ENCODE measurements at regions not wholly inside any gene's neighbourhood (a gene's known extent, or its start where the extent isn't known, plus 50 kb on each side); places are given as distances from the start of the nearest gene placed in this dataset.

DNA sequence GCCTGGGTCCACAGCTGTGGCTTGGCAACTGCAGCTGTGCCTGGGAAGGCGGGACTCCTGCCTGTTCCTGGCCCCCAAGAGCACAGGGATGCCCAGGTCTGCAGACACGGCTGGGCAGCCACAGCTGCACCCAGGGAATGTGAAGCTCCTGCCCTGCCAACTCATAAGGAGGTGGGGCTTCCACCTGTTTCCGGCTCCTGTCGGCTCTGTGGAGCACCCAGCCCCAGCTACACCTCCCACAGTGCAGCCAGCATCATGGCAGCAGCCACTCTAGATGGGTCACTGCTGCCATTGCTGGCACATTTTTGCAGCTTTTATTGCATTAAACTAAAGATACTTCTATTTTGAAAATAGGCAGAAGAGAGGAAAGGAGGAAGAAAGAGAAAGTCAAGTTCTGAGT is 207.9 kb downstream of the SAMD5 start:
- DNase-seq: no peak

DNA sequence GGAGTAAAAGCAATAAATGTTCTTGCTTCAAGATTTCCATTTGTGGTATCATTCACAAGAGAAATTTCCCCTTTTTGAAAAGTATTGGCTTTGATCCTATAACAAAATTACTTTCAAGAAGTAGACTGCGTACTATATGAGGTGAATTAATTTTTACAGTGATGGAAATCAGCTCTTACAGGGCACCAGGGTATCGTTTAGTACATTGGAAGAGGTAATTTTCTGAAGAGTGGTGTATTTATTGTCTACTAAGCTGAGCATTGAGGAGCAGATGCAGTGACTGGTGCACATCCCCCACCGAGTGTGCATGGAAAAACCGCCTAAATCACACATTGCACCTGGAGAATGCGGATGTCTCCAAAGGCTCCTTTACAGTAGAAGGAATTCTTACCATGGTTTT is 209.5 kb downstream of the SAMD5 start:
- DNase-seq: no peak

DNA sequence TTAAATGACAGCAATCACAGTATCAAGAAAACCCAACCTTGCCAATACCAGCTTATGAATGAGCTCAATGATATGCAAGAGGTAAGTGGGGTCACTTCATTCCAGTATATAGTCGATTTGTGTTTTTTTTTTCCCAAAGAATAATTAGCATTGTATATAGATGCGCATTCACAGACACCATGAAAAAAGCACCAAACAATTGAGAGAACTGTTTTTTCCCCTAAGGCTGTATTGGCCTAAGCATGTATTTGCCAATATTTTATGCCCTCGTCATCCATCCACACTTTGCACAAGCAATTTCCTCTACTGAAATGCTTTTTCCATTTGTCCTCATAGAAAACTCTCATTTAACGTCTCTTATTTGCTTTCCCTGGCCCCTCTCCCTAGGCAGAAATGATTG is 213.7 kb downstream of the SAMD5 start:
- no peak for DNase-seq

DNA sequence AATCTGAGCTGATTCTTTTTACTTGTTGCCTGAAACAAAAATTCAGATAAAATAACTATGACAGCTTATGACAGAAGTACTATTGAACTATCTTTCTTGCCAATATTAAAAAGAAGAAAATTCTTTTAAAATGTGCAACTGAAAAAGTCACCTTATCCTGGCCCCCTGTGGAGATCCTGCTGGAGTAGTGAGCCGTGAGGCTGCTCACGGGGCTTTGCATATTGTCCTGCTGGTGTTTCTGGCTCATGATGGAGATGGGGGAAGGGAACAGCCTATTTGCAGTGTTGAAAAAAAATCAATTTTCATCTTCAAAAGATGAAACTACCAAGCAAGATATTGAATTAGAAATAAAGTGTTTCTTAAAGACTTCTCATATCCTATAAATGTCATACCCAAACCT is 216.0 kb downstream of the SAMD5 start:
- DNase-seq: no peak

DNA sequence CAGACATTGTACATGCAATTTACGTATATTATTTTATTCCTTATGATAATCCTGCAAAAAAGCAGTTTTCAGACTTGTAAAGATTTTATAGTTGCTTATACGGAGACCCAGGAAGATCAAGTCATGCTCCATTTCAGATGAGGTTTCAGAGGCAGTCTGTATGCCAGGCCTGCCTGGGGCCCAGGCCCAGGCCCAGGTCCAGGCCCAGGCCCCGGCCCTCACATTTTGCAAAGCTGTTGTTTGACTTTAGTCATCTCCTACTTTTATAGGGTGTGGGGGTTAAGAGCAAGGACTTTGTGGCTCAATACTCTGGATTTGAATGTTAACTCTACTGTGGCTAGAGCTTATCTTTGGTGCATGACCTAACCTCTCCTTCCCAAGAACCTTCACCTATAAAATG is 217.9 kb downstream of the SAMD5 start:
- DNase-seq: no peak

DNA sequence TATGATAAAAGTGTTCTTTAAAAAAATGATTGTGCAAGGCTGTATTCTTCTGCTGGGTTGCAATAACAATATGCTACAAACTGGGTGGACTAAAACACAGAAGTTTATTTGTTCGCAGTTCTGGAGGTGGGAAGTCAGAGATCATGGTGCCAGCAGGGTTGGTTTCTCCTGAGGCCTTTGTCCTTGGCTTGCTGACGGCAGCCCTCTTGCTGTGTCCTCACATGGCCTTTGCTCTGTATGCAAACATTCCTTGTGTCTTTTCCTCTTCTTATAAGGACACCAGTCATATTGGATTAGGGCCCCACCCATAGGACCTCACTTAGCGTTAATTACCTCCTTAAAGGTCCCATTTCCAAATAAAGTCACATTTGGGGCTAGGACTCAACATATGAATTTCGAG is 220.4 kb downstream of the SAMD5 start:
- DNase-seq: no peak

DNA sequence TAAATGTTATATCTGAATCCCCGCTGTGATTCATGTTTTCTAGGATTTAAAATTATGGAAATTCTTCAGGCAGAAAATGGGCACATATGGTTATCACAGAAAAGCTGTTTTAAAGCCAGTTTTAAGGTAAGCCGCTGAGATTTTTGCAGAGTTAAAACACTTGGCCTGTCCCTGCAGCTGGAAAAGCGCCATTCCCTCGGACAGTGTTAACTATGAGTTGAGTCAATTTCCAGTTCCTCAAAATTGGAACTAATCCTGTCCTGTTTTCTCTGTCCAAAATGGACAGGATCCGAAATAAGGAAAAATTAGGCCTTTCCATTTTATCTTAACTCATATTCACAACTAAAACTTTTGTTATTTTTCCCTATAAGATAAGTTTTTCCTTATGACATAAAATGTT is 225.2 kb downstream of the SAMD5 start:
- DNase-seq: no peak

DNA sequence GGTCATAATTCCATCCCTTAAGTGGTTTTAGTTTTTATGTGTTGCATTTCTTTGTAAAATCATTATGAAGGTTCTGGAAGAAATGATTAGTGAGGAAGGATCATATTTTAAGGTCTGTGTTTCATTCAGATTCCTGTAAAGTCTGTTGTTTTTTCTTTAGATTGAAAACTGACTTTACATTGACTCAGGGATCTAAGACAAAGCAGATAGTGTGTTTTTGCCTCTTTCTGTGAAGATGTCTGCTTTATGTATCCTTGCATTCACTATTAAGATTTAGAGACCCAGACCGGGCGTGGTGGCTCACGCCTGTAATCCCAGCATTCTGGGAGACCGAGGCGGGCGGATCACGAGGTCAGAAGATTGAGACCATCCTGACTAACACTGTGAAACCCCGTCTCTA is 225.7 kb downstream of the SAMD5 start:
- no peak for DNase-seq

DNA sequence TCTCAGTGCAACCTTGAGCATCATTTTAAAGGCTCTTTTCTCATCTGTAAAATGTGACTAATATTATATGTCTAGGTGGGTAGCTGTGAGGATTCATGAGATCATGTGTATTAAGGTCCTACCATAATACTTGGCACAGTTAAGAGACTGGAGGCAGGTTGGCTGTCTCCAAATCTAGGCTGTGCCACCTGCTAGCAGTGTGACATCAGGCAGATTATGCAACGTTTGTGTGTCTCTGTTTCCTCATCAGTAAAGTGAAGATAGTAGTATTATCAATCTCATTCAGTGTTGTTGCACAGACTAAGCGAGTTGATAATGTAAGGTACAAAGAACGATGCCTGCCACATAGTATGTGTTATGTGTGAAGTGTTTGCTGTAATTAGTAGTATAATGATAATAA is 227.4 kb downstream of the SAMD5 start:
- DNase-seq: no peak

DNA sequence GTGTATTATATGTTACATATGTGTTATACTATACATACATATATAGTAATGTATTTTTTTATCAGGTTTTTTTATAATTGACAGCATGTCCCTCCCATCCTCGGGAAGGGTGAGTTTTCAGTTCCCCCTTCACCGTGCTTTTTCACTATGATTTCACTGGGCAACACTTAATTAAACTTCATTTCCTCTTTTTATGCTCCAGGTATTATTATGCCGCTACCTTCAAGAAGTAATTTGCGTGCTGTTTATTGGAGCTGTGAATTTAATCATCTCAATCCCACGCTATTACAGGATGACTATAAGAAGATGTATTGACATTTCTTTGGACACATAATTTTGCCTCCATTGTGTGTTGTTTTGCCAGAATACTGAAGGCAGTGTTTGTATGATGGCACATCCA is 228.6 kb downstream of the SAMD5 start:
- no peak for DNase-seq

DNA sequence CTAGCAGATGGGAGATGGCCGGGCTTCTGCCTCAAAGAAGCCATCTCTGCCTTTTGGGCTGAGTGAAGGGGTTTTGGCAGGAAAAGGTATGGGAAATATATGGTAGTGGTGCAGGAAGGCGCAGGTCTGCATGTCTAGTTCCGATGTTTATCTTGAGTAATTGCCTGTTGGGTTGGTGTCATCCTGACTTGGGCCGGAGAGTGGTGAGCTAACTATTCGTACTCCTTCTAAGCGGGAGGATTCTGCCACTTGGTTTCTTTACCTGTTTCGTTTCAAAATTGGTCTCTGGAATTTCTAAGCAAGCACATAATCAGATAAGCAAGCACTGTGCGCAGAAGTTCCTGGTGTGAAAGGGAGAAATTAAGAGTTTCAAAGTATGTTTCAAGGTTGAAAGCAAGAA is 229.6 kb downstream of the SAMD5 start:
- DNase-seq: no peak

DNA sequence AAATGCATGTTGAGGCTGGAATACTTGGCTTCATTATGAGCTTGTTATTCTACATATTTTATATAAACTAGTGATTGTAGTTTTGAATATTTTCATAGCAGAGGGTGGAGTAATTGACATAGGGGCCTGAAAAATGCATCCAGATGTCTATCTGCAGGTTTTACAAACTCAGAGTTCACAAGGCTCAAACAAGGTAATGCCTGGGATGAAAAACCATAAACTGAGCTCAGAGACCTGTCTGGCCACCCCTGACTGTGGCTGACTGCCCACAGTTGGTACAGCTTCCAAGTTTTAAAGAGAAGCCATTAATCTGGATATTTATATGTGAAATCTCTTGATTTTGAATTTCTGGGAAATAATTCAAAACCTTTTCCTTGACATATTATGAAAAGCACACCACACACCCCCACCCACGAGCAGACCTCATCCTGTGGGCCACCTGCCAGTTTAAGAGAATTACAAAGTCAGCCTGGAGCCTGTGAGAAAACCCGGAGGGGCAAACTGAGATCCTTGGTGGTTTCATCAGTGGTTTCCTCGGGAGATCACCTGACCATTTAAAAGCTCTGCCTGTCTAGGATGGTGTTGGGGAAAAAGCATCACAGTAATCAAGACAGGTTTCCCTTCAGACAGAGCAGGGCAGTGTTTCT is 230.1 kb downstream of the SAMD5 start:
- DNase-seq: no peak

DNA sequence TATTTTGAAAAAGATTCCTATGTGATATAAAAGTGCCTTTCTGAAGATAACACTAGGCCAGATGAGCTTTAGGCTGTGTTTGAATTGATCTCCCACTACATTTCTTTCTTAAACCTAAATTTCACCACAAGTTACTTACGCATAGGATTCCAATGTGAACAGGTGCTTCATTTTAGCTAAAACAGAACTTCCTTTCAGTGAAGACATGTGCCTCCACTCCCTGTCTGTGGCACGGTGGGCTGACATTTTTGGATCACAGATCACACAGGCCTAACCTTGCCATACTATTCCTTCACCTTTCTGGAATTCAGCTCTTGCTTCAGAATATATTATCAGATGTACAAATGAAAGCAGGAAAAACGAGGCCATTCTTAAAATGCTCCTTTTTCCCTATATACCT is 231.8 kb downstream of the SAMD5 start:
- no peak for DNase-seq

DNA sequence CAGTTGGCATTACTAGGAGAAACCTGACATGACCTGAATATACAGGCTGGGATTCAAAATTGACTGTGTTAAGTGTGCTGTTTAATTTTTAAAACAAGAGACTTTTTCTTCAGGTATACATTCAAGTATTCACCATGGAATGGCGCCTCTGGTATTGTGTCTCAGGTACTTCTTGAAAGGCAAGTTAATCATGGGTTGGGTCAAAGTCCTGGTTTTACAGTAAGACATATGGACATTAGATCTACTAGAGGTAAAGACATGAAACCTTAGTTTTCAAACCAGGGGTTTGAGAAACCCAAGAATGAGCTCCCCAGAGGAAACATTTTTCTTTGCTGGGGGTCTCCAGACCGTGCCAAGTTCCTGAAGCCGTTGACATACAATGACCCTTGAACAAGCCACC is 232.4 kb downstream of the SAMD5 start:
- DNase-seq: no peak

DNA sequence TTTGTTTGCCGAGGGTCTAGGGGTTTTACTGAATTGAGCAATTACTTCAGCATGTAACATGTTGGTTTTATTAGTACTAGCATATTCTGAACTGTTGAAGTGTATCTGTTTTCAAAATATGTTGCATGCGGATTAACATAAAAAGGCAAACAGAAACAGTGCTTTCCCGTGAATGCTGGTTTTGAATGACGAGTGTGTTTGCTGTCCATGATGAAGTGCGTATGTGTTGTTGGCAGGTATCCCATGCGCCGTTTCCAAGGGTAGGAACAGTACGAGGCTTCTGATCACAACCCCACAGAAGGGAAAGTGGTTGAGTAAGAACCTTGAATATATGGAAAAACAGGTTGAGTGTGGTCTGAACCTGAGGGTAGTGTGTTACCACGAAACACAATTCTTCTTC is 232.9 kb downstream of the SAMD5 start:
- peak; percentile 13 for DNase-seq

DNA sequence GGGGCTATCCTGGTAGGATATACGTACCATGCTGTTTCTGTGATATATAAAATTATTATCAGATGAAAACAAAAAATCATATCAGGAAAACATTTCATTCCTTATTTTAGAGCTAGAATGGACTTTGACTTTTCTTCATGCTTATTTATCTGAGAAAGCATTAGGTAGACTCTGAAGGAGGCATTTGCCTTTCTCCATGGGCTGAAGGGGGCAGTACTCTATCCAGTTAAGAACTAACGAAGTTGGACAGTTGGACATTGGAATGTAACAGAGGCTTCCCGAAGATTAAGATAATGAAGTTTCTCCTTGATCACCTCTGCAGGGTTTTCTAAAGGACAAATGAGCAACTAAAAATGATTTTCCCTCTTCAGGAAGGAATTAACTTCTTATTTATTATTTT is 233.9 kb downstream of the SAMD5 start:
- DNase-seq: no peak

DNA sequence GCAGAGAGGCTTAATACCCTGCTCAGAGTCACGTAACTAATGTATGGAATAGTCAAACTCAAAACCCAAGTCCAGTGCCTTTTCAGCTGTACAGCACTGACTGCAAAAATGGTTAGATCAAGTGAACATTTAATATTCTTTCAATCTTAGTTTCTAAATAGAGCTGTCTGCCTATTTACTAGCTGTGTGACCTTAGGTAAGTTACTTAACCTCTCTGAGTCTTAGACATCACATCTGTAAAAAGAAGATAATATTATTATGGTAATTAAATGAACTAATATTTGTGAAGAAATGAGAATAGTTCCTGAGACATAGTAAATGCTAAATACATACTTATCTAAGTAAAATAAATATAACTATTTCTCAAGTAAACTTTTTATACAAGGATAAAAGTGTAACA is 235.5 kb downstream of the SAMD5 start:
- DNase-seq: no peak

DNA sequence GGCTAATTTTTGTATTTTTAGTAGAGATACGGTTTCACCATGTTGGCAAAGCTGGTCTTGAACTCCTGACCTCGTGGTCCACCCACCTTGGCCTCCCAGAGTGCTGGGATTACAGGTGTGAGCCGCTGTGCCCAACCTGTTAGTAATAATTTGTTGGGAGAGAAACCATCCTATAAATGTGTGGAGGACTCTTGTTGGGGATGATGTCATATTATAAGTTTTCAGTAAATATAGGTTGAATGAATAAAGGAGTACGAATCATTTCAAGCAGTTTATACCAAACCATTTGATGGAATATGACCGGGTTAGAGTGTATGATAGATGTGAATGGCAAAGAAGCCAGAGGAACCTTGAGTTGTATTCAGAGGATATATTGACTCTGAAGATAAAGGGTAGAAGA is 240.8 kb downstream of the SAMD5 start:
- DNase-seq: no peak

DNA sequence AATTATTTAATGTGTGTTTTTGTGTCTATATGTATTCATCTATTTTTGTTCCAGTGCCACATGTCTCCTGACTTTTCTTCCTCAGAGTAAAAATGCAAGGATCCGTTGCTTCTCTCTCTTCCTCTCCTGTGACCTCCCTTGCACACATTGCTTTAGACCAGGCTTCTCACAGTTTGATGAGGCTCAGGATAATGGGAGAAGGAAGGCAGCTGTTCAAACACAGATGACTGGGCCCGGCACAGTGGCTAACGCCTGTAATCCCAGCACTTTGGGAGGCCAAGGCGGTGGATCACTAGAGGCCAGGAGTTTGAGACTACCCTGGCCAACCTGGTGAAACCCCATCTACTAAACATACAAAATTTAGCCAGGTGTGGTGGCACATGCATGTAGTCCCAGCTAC is 241.9 kb downstream of the SAMD5 start:
- no peak for DNase-seq

DNA sequence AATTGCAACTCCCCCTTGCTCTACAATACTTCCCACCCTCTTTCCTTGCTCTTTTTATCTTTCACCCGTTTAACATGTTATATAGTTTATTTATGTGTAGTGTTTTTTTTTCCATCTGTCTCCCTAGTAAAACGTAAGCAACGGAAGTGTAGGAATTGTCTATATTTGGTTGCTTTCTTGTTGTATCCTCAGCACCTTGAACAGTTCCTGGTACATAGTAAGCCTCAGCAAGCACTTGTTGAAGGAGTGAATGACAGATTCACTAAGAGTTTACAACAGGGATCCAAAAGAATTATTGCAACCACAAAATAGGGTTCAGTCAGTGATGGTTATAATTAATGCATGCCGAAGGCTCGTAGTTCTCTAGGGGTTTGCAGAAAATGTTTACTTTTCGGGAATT is 242.7 kb downstream of the SAMD5 start:
- no peak for DNase-seq

DNA sequence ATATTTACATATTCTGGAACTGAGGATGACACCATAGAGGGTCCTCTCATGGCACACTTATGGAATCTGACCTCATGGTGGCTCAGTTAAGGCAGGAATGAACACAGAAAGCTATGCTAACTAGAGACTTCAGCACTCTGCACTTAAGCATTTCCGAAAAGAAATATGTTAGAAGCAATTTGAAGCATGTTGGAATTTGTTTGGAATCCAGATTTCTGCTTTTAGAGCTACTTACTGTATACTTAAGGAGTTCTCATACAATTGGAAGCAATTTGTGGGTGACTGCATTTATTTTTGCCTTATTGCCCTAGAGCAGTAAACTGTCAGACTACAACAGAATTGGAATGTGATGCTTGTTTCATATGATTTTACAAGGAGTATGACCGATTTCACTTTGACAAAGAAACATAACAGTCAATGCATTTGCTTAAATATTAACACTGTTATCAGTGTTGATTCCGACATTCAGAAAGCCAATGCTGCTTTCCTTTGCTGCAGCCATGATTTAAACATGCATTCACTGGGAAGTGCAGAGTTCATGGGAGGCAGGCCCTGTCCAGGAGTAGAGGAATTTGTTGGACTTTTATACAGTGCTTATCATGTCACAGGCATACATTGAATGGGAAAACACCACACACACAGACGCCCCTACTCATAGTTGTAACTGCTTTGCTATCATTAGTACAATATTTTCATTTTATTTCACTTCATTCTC is 244.4 kb downstream of the SAMD5 start:
- peak; percentile 58 for DNase-seq

DNA sequence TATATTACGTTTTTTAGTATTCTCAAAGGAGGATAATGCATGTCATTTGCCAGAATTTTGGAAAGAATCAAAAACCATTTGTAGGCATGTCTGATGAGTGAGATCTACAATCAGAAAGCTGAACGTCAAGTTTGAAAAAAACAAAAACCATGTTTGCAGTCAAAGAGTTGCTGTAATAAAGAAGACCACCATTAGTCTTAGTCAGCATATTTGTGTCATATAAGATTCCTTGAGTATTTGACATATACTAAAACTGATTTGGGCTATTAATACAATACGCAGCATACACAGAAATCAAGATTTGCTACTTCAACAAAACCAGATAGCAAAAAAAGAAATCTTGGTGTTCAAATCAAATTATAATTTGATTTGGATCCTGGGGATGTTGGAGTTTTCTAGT is 247.5 kb downstream of the SAMD5 start:
- DNase-seq: no peak

DNA sequence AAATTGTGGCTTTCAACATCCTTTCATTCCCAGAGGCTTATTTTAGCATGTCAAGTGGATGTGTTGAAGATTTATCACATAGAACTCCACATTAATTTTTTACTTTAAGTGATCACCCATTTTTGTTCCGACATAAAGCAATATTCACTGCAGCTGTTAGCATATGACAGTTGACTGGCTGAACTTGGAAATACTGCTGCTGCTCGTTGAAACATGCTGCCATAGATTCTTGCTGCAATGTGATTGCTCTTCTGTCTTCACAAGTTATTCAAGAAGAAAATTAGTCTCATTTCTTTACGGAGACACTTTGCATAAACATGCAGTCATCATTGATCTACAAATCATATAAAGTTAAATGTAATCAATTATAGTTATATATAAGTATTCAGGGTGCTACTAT is 248.4 kb downstream of the SAMD5 start:
- no peak for DNase-seq

DNA sequence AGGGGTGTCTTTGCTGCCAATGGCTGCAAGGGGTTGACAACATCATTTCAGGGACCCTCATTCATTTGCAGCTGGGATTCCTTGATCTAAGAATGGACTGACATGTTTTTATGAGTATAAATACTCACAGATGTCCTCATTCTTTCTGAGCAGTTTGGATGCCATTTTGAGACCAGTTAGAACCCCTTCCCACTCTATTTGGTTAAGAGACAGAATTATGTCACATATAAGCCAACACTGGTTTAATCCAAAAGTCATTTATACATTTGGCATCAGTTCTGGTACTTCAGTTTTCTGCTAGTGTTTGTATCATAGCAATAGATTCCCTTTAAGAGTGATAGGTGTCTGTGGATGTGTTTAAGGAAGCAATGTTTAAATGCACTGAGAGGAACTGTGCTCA is 248.8 kb downstream of the SAMD5 start:
- DNase-seq: no peak

DNA sequence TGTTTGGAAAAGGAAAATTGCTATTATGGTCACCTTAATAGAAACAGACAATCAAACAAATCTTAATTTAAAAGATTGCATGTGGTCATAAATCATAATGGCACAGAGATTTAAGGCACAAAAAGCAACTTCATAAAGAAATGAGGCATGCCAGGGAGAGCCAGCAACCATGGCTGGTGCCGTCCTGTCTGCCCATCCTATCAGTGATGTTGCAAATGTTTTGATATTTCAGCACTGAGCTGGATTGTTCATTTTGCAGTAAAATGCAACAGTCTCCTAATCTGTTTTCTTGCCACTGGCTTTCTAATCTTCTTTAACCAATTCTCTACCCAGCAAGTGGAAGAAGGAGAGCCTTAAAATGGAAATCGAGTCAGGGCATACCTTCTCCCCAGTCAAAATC is 249.8 kb downstream of the SAMD5 start:
- DNase-seq: no peak

Measured in fibroblast of skin of back (primary cell).